MM.1S (cell line): ENCODE measurements at regions not wholly inside any gene's neighbourhood (a gene's known extent, or its start where the extent isn't known, plus 50 kb on each side); places are given as distances from the start of the nearest gene placed in this dataset.

ENCODE experiments used
- CTCF ChIP-seq: fragments of 300-600 bp; sonication (generic); IDR thresholded peaks from 2 replicates; pipeline ENCODE4 v1.5.1; 2016; ENCODE audit warnings: antibody characterized with exemption, low read length, mixed read lengths
- EZH2 ChIP-seq: fragments of 300-600 bp; sonication (generic); optimal IDR thresholded peaks from 2 replicates; pipeline ENCODE3; 2017; ENCODE audit warnings: low read depth, mild to moderate bottlenecking, antibody characterized with exemption, low read length, mixed read lengths

- no peak for TF ChIP-seq CTCF
- TF ChIP-seq EZH2: no peak
Measured at GRCh38 chr2:116924509-116924908, 890.0 kb upstream of the DDX18 start.
